Stimulated activated CD8-positive, alpha-beta memory T cell treated with anti-CD3 and anti-CD28 coated beads, Interleukin-4, amount 100 ng/mL, for 1 hour (primary cell): ENCODE measurements at regions not wholly inside any gene's neighbourhood (a gene's known extent, or its start where the extent isn't known, plus 50 kb on each side); places are given as distances from the start of the nearest gene placed in this dataset.
A peak's percentile ranks its signal among the peaks of the same experiment; 100 is the strongest.

Source experiments
- DNase-seq, 2 donors: peaks; one replicate each; pipeline ENCODE4 v3.0.0-alpha.2; 2020; ENCODE audit warnings: low read depth in 2 of 2, low spot score in 1 of 2

GRCh38 chr3:18641916-18642315, 216.8 kb upstream of the SATB1 start:
- DNase-seq = no peak

GRCh38 chr3:18635215-18635614, 210.1 kb upstream of the SATB1 start:
- DNase-seq = no peak

- no peak for DNase-seq
Observed at GRCh38 chr3:18634461-18634860, 209.3 kb upstream of the SATB1 start.

- DNase-seq = no peak
Observed at GRCh38 chr3:18633002-18633401, 207.9 kb upstream of the SATB1 start.

- no peak for DNase-seq
Observed at GRCh38 chr3:18630295-18630694, 205.2 kb upstream of the SATB1 start.

- no peak for DNase-seq
Observed at GRCh38 chr3:18625085-18625484, 199.9 kb upstream of the SATB1 start.

- no peak for DNase-seq
Observed at GRCh38 chr3:18623220-18623619, 198.1 kb upstream of the SATB1 start.

- no peak for DNase-seq
Observed at GRCh38 chr3:18618723-18619122, 193.6 kb upstream of the SATB1 start.

- no peak for DNase-seq
Observed at GRCh38 chr3:18611991-18612390, 186.9 kb upstream of the SATB1 start.

- no peak for DNase-seq
Observed at GRCh38 chr3:18609187-18609586, 184.0 kb upstream of the SATB1 start.

- no peak for DNase-seq
Observed at GRCh38 chr3:18597919-18598318, 172.8 kb upstream of the SATB1 start.

- DNase-seq = no peak
Observed at GRCh38 chr3:18593231-18593630, 168.1 kb upstream of the SATB1 start.

GRCh38 chr3:18591120-18591519, 166.0 kb upstream of the SATB1 start:
- DNase-seq = no peak

- no peak for DNase-seq
Observed at GRCh38 chr3:18586076-18586475, 160.9 kb upstream of the SATB1 start.

- DNase-seq = no peak
Observed at GRCh38 chr3:18585004-18585968, 160.1 kb upstream of the SATB1 start.

- no peak for DNase-seq
Observed at GRCh38 chr3:18580268-18580667, 155.1 kb upstream of the SATB1 start.

GRCh38 chr3:18579661-18580060, 154.5 kb upstream of the SATB1 start:
- no peak for DNase-seq

GRCh38 chr3:18575573-18575972, 150.4 kb upstream of the SATB1 start:
- no peak for DNase-seq

- no peak for DNase-seq
Observed at GRCh38 chr3:18572809-18573208, 147.7 kb upstream of the SATB1 start.

GRCh38 chr3:18567293-18567692, 142.2 kb upstream of the SATB1 start:
- DNase-seq = no peak

- no peak for DNase-seq
Observed at GRCh38 chr3:18562364-18563154, 137.4 kb upstream of the SATB1 start.

- DNase-seq = peak; percentile 11 to 17
Observed at GRCh38 chr3:18559331-18559842, 134.2 kb upstream of the SATB1 start.
